Inferior parietal cortex (tissue), 1 donor: ENCODE measurements at regions not wholly inside any gene's neighbourhood (a gene's known extent, or its start where the extent isn't known, plus 50 kb on each side); places are given as distances from the start of the nearest gene placed in this dataset.

Experiments used
- DNase-seq: peaks from one replicate; pipeline ENCODE4 v3.0.0-alpha.2; 2016; ENCODE audit errors: extremely low spot score

- DNase-seq = no peak
These were observed 469.3 kb downstream of the CDH26 start for GRCh38 chr20:60427516-60427915.

GRCh38 chr20:60428651-60429050 lies 470.4 kb downstream of the CDH26 start:
- no peak for DNase-seq

GRCh38 chr20:60430516-60431001 lies 472.3 kb downstream of the CDH26 start:
- no peak for DNase-seq

GRCh38 chr20:60431349-60431748 lies 473.1 kb downstream of the CDH26 start:
- DNase-seq = no peak

- DNase-seq = no peak
These were observed 479.2 kb downstream of the CDH26 start for GRCh38 chr20:60437418-60437817.

GRCh38 chr20:60446267-60447111 lies 488.3 kb downstream of the CDH26 start:
- no peak for DNase-seq

GRCh38 chr20:60447703-60448102 lies 489.5 kb downstream of the CDH26 start:
- DNase-seq = no peak

GRCh38 chr20:60453388-60454246 lies 495.4 kb downstream of the CDH26 start:
- no peak for DNase-seq

GRCh38 chr20:60454491-60454890 lies 496.3 kb downstream of the CDH26 start:
- no peak for DNase-seq

- DNase-seq = no peak
These were observed 497.0 kb downstream of the CDH26 start for GRCh38 chr20:60455272-60455671.

GRCh38 chr20:60459212-60459611 lies 501.0 kb downstream of the CDH26 start:
- no peak for DNase-seq

- no peak for DNase-seq
These were observed 503.8 kb downstream of the CDH26 start for GRCh38 chr20:60461993-60462392.

GRCh38 chr20:60463798-60464197 lies 505.6 kb downstream of the CDH26 start:
- no peak for DNase-seq

GRCh38 chr20:60465439-60465838 lies 507.2 kb downstream of the CDH26 start:
- DNase-seq = no peak

GRCh38 chr20:60465993-60466686 lies 507.9 kb downstream of the CDH26 start:
- no peak for DNase-seq

- no peak for DNase-seq
These were observed 508.4 kb downstream of the CDH26 start for GRCh38 chr20:60466687-60467022.

GRCh38 chr20:60467078-60467477 lies 508.9 kb downstream of the CDH26 start:
- DNase-seq = no peak

- DNase-seq = no peak
These were observed 509.5 kb downstream of the CDH26 start for GRCh38 chr20:60467771-60468170.

GRCh38 chr20:60469829-60470228 lies 511.6 kb downstream of the CDH26 start:
- no peak for DNase-seq

- DNase-seq = no peak
These were observed 512.1 kb downstream of the CDH26 start for GRCh38 chr20:60470366-60470765.

- no peak for DNase-seq
These were observed 515.0 kb downstream of the CDH26 start for GRCh38 chr20:60473211-60473610.

GRCh38 chr20:60474385-60474910 lies 516.2 kb downstream of the CDH26 start:
- no peak for DNase-seq
